A549 (cell line): ENCODE measurements at regions not wholly inside any gene's neighbourhood (a gene's known extent, or its start where the extent isn't known, plus 50 kb on each side); places are given as distances from the start of the nearest gene placed in this dataset.

Experiments used
- ATAC-seq, 2 experiments: fragments of 200-7000 bp in 1 of 2; fragments of >200 bp in 1 of 2; cut with Nextera tagmentation in 1 of 2; cut with Tn5 transposase in 1 of 2; 3 replicates each; pipeline versions ENCODE4 v1.8.0 to v1.9.1; 2018 to 2020; ENCODE audit warnings: mild to moderate bottlenecking in 1 of 2, moderate library complexity in 1 of 2
- CTCF ChIA-PET: fragments of 300-600 bp; sonication (Branson Sonifier 250); formaldehyde crosslinking; extraction: SDS; loops from one replicate; lab custom pipeline; 2021; ENCODE audit warnings: antibody characterized with exemption, inconsistent platforms; lab: Yijun Ruan, JAX
- POLR2A ChIA-PET: fragments of 350-600 bp; formaldehyde crosslinking; extraction: SDS; loops from one replicate; lab custom pipeline; 2021; ENCODE audit warnings: antibody characterized with exemption, inconsistent platforms; lab: Yijun Ruan, JAX
- DNase-seq, 2 experiments: peaks; one replicate each; pipeline versions ENCODE4 v3.0.0 to v3.0.0-alpha.2; 2011 to 2016; ENCODE audit warnings: low read depth in 1 of 2, low spot score in 1 of 2
- FAIRE-seq: peaks from 2 replicates; lab custom pipeline; 2011; peaks lifted over from hg19 to GRCh38; lab: Jason Lieb, UNC
- H3K27ac ChIP-seq, 2 experiments: fragments of >200 bp; sonication (Bioruptor Twin); formaldehyde crosslinking; 3 replicates each; pipeline ENCODE4 v1.5.1; 2016 to 2017
- H3K4me1 ChIP-seq: fragments of >200 bp; sonication (Bioruptor Twin); formaldehyde crosslinking; 3 replicates; pipeline ENCODE4 v1.6.1; 2016
- H3K4me2 ChIP-seq: fragments of >200 bp; sonication (Bioruptor Twin); formaldehyde crosslinking; 3 replicates; pipeline ENCODE4 v1.6.1; 2016
- H3K4me3 ChIP-seq: fragments of >200 bp; sonication (Bioruptor Twin); formaldehyde crosslinking; 3 replicates; pipeline ENCODE4 v1.5.1; 2016
- H3K9me3 ChIP-seq: fragments of >200 bp; sonication (Bioruptor Twin); formaldehyde crosslinking; 3 replicates; pipeline ENCODE4 v1.6.1; 2016
- CBX8 ChIP-seq: fragments of 200-600 bp; sonication (generic); IDR thresholded peaks from 2 replicates; pipeline ENCODE4 v1.6.1; 2016
- CHD4 ChIP-seq: fragments of 200-600 bp; sonication (generic); IDR thresholded peaks from 2 replicates; pipeline ENCODE4 v1.6.1; 2016; ENCODE audit warnings: antibody characterized with exemption, mild to moderate bottlenecking, borderline replicate concordance
- EHF ChIP-seq: fragments of 250-450 bp; sonication (Bioruptor Pico); IDR thresholded peaks from 2 replicates; pipeline ENCODE4 v1.5.0; 2020; ENCODE audit warnings: mild to moderate bottlenecking
- EHMT2 ChIP-seq: fragments of 200-600 bp; sonication (generic); IDR thresholded peaks from 2 replicates; pipeline ENCODE4 v1.6.1; 2016; ENCODE audit warnings: antibody characterized with exemption, low read depth, mild to moderate bottlenecking, moderate library complexity
- EP300 ChIP-seq, 2 experiments: fragments of >200 bp; sonication (Bioruptor Twin); formaldehyde crosslinking; IDR thresholded peaks; 2 replicates in 1 of 2; 3 replicates in 1 of 2; pipeline ENCODE4 v1.6.1; 2016 to 2017
- FOSB ChIP-seq: fragments of 250-450 bp; sonication (Bioruptor Pico); IDR thresholded peaks from 2 replicates; pipeline ENCODE4 v1.5.0; 2020; ENCODE audit warnings: mild to moderate bottlenecking, moderate library complexity
- FOSL2 ChIP-seq, 2 experiments: fragments of 450-650 bp in 1 of 2; fragments of >200 bp in 1 of 2; sonication (Bioruptor Twin) in 1 of 2; formaldehyde crosslinking; IDR thresholded peaks; 2 replicates each; pipeline versions ENCODE4 v1.5.0 to v1.6.1; 2016 to 2020; ENCODE audit warnings: mild to moderate bottlenecking in 1 of 2, moderate library complexity in 1 of 2
- FOXS1 ChIP-seq: fragments of 250-450 bp; sonication (Bioruptor Pico); IDR thresholded peaks from 2 replicates; pipeline ENCODE4 v1.5.0; 2020; ENCODE audit warnings: mild to moderate bottlenecking, moderate library complexity
- HDAC2 ChIP-seq: fragments of 200-600 bp; sonication (generic); IDR thresholded peaks from 2 replicates; pipeline ENCODE4 v1.6.1; 2016
- HOXB5 ChIP-seq: fragments of 250-450 bp; sonication (Bioruptor Pico); IDR thresholded peaks from 2 replicates; pipeline ENCODE4 v1.5.0; 2020; ENCODE audit warnings: mild to moderate bottlenecking, moderate library complexity
- JUNB ChIP-seq: fragments of >200 bp; sonication (Bioruptor Twin); formaldehyde crosslinking; IDR thresholded peaks from 2 replicates; pipeline ENCODE4 v1.6.1; 2016
- MAFK ChIP-seq: fragments of 450-650 bp; IDR thresholded peaks from 2 replicates; pipeline ENCODE4 v1.6.1; 2014; ENCODE audit not compliant: partially characterized antibody
- PHF8 ChIP-seq: fragments of 200-600 bp; sonication (generic); IDR thresholded peaks from 2 replicates; pipeline ENCODE4 v1.6.1; 2016; ENCODE audit warnings: low read depth, mild to moderate bottlenecking, antibody characterized with exemption, moderate library complexity, borderline replicate concordance
- POLR2AphosphoS2 ChIP-seq: conservative IDR thresholded peaks from 2 replicates; pipeline ENCODE4 v1.6.1; 2012; ENCODE audit warnings: low read length, improper control_type of control experiment, inconsistent platforms
- RAD21 ChIP-seq, 2 experiments: fragments of >200 bp in 1 of 2; sonication (Bioruptor Twin) in 1 of 2; formaldehyde crosslinking in 1 of 2; IDR thresholded peaks in 1 of 2; conservative IDR thresholded peaks in 1 of 2; 2 replicates in 1 of 2; 3 replicates in 1 of 2; pipeline ENCODE4 v1.6.1; 2012 to 2018; ENCODE audit warnings: inconsistent platforms in 1 of 2
- RCOR1 ChIP-seq: fragments of 150-350 bp; IDR thresholded peaks from 2 replicates; pipeline ENCODE4 v1.6.1; 2014; ENCODE audit warnings: antibody characterized with exemption, low read length, low read depth
- RNF2 ChIP-seq: fragments of 200-600 bp; sonication (generic); IDR thresholded peaks from 2 replicates; pipeline ENCODE4 v1.6.1; 2016; ENCODE audit warnings: low read depth, mild to moderate bottlenecking, antibody characterized with exemption, moderate library complexity, borderline replicate concordance
- TP53 ChIP-seq: fragments of 250-450 bp; sonication (Bioruptor Pico); IDR thresholded peaks from 2 replicates; pipeline ENCODE4 v1.5.0; 2021; ENCODE audit warnings: mild to moderate bottlenecking, moderate library complexity
- ZFP36 ChIP-seq: fragments of 450-650 bp; IDR thresholded peaks from 2 replicates; pipeline ENCODE4 v1.6.1; 2014; ENCODE audit warnings: borderline replicate concordance; ENCODE audit not compliant: partially characterized antibody
- ZNF302 ChIP-seq: fragments of 250-450 bp; sonication (Bioruptor Pico); IDR thresholded peaks from 2 replicates; pipeline ENCODE4 v1.9.0; 2021; ENCODE audit warnings: inconsistent platforms, mild to moderate bottlenecking, moderate library complexity
- WGBS: methylation state at CpG from one replicate; pipeline ENCODE4 v1.1.6; 2017; ENCODE audit errors: missing lambda C conversion rate; 5-methylcytosine and 5-hydroxymethylcytosine counted together
- TF ChIP-seq, protein P1 (sequence below): fragments of 150-350 bp; IDR thresholded peaks from 2 replicates; pipeline ENCODE4 v1.6.1; 2014; ENCODE audit warnings: low read depth, mild to moderate bottlenecking, low read length
- TF ChIP-seq, protein P2 (sequence below): fragments of 250-450 bp; sonication (Bioruptor Pico); IDR thresholded peaks from 2 replicates; pipeline ENCODE4 v1.5.0; 2020; ENCODE audit warnings: low read depth, mild to moderate bottlenecking, moderate library complexity
- TF ChIP-seq, protein P3 (sequence below): fragments of 450-650 bp; IDR thresholded peaks from 2 replicates; pipeline ENCODE4 v1.6.1; 2014; ENCODE audit warnings: antibody characterized with exemption
- TF ChIP-seq, protein P4 (sequence below): fragments of 200-600 bp; sonication (generic); IDR thresholded peaks from 2 replicates; pipeline ENCODE4 v1.6.1; 2016; ENCODE audit warnings: antibody characterized with exemption, mild to moderate bottlenecking, moderate library complexity
- TF ChIP-seq, protein P5 (sequence below): fragments of >200 bp; sonication (Bioruptor Twin); formaldehyde crosslinking; IDR thresholded peaks from 3 replicates; pipeline ENCODE4 v1.6.1; 2016
- TF ChIP-seq, protein P6 (sequence below): fragments of >200 bp; sonication (Bioruptor Twin); formaldehyde crosslinking; IDR thresholded peaks from 3 replicates; pipeline ENCODE4 v1.5.1; 2016

DNA sequence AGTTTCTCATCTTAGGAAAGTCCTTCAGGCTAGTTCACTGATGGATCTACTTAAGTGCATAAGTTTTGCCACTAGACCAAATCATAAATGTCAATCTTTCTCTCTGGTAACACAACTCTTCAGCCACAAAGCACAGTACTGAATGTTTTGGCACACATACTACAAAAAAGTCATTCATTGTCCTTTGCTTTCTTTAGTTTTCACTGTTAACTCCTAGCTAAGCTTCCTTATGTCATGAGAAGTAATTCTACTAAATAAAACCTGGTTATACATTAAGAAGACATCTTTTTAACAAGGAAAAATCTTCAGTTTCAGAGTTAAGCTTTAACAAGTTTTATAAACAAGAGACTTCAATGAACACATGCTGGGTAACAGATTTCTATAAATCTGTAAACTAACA lies 379.2 kb upstream of the NFIA start:
- Histone ChIP-seq H3K4me1 (no peaks in the 10 kb centered on the region), H3K9me3 (no peaks in the 10 kb centered on the region; the same call in 2 of the 3 replicates), H3K27ac (no peak overlapping the region), H3K4me3 (no peak overlapping the region), H3K4me2 (no peak overlapping the region)
- ChIA-PET CTCF (interaction anchor here (0.6 kb wide), 1 partner anchor 1518 kb away, joined by 4 read pairs; no protein-coding TSS in a partner anchor), POLR2A (no interaction called here)
- TF ChIP-seq, protein P1, sequence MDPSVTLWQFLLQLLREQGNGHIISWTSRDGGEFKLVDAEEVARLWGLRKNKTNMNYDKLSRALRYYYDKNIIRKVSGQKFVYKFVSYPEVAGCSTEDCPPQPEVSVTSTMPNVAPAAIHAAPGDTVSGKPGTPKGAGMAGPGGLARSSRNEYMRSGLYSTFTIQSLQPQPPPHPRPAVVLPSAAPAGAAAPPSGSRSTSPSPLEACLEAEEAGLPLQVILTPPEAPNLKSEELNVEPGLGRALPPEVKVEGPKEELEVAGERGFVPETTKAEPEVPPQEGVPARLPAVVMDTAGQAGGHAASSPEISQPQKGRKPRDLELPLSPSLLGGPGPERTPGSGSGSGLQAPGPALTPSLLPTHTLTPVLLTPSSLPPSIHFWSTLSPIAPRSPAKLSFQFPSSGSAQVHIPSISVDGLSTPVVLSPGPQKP = no peak
- TF ChIP-seq ZNF302 (CRISPR knock-in tag) = no peak
- TF ChIP-seq EHF (CRISPR knock-in tag) = no peak
- no peak for TF ChIP-seq CHD4
- TF ChIP-seq, protein P2, sequence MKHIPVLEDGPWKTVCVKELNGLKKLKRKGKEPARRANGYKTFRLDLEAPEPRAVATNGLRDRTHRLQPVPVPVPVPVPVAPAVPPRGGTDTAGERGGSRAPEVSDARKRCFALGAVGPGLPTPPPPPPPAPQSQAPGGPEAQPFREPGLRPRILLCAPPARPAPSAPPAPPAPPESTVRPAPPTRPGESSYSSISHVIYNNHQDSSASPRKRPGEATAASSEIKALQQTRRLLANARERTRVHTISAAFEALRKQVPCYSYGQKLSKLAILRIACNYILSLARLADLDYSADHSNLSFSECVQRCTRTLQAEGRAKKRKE = no peak
- TF ChIP-seq RCOR1 = no peak
- TF ChIP-seq RNF2 = no peak
- TF ChIP-seq, protein P3, sequence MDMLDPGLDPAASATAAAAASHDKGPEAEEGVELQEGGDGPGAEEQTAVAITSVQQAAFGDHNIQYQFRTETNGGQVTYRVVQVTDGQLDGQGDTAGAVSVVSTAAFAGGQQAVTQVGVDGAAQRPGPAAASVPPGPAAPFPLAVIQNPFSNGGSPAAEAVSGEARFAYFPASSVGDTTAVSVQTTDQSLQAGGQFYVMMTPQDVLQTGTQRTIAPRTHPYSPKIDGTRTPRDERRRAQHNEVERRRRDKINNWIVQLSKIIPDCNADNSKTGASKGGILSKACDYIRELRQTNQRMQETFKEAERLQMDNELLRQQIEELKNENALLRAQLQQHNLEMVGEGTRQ = no peak
- FAIRE-seq (no peak), ATAC-seq (no peak), DNase-seq (no peak)

DNA sequence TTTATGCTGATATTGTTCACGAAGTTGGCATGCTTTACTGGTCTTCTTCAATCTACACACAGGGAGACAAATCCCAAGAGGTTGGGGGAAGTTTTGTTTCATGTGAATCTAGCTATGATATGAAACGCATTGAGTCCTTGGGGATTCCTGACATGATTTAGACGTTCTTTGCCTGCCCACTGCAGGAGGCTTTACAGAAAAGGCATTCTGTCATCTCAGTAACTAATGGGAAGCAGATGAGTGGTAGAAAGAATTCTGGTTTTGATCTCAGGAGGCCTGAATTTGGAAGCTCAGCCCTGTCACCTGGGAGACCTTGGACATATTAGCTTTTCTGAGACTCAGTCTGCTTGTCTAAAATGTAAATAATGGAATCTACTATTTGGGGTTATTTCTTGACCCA lies 383.0 kb upstream of the NFIA start:
- no peak for FAIRE-seq
- DNase-seq = no peak
- no peak overlapping the region for H3K4me2 ChIP-seq
- TF ChIP-seq, protein P4, sequence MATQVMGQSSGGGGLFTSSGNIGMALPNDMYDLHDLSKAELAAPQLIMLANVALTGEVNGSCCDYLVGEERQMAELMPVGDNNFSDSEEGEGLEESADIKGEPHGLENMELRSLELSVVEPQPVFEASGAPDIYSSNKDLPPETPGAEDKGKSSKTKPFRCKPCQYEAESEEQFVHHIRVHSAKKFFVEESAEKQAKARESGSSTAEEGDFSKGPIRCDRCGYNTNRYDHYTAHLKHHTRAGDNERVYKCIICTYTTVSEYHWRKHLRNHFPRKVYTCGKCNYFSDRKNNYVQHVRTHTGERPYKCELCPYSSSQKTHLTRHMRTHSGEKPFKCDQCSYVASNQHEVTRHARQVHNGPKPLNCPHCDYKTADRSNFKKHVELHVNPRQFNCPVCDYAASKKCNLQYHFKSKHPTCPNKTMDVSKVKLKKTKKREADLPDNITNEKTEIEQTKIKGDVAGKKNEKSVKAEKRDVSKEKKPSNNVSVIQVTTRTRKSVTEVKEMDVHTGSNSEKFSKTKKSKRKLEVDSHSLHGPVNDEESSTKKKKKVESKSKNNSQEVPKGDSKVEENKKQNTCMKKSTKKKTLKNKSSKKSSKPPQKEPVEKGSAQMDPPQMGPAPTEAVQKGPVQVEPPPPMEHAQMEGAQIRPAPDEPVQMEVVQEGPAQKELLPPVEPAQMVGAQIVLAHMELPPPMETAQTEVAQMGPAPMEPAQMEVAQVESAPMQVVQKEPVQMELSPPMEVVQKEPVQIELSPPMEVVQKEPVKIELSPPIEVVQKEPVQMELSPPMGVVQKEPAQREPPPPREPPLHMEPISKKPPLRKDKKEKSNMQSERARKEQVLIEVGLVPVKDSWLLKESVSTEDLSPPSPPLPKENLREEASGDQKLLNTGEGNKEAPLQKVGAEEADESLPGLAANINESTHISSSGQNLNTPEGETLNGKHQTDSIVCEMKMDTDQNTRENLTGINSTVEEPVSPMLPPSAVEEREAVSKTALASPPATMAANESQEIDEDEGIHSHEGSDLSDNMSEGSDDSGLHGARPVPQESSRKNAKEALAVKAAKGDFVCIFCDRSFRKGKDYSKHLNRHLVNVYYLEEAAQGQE = no peak
- TF ChIP-seq POLR2AphosphoS2 (no peak), JUNB (no peak), EP300 (IDR thresholded peaks at IDR 0.05) (no peak), HDAC2 (no peak), HOXB5 (no peak), FOSL2 (IDR thresholded peaks at IDR 0.05) (no peak), FOSL2 (CRISPR knock-in tag; IDR thresholded peaks at IDR 0.05) (no peak), PHF8 (no peak), ZFP36 (no peak), CBX8 (no peak), RNF2 (no peak), EHMT2 (no peak), TP53 (CRISPR knock-in tag) (no peak), FOSB (CRISPR knock-in tag) (no peak), MAFK (no peak), FOXS1 (CRISPR knock-in tag) (no peak), RAD21 (conservative IDR thresholded peaks at IDR 0.05 in 1 of 2, IDR thresholded peaks at IDR 0.05 in 1 of 2) (no peak)
- TF ChIP-seq, protein P2 = no peak
- TF ChIP-seq, protein P5, sequence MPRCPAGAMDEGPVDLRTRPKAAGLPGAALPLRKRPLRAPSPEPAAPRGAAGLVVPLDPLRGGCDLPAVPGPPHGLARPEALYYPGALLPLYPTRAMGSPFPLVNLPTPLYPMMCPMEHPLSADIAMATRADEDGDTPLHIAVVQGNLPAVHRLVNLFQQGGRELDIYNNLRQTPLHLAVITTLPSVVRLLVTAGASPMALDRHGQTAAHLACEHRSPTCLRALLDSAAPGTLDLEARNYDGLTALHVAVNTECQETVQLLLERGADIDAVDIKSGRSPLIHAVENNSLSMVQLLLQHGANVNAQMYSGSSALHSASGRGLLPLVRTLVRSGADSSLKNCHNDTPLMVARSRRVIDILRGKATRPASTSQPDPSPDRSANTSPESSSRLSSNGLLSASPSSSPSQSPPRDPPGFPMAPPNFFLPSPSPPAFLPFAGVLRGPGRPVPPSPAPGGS = no peak
- TF ChIP-seq, protein P6, sequence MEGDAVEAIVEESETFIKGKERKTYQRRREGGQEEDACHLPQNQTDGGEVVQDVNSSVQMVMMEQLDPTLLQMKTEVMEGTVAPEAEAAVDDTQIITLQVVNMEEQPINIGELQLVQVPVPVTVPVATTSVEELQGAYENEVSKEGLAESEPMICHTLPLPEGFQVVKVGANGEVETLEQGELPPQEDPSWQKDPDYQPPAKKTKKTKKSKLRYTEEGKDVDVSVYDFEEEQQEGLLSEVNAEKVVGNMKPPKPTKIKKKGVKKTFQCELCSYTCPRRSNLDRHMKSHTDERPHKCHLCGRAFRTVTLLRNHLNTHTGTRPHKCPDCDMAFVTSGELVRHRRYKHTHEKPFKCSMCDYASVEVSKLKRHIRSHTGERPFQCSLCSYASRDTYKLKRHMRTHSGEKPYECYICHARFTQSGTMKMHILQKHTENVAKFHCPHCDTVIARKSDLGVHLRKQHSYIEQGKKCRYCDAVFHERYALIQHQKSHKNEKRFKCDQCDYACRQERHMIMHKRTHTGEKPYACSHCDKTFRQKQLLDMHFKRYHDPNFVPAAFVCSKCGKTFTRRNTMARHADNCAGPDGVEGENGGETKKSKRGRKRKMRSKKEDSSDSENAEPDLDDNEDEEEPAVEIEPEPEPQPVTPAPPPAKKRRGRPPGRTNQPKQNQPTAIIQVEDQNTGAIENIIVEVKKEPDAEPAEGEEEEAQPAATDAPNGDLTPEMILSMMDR = no peak
- H3K4me3 ChIP-seq = no peak overlapping the region
- H3K27ac ChIP-seq = no peak overlapping the region
- ChIA-PET CTCF (interaction anchor here (1.3 kb wide), 1 partner anchor 19 kb away, joined by 3 read pairs; no protein-coding TSS in a partner anchor), POLR2A (no interaction called here)
- WGBS = 3% methylated on average over 3 of the region's 3 CpGs
- H3K4me1 ChIP-seq = no peaks in the 10 kb centered on the region
- no peak for ATAC-seq
- no peaks in the 10 kb centered on the region for H3K9me3 ChIP-seq
